ENCODE measurements at regions not wholly inside any gene's neighbourhood (a gene's known extent, or its start where the extent isn't known, plus 50 kb on each side); places are given as distances from the start of the nearest gene placed in this dataset.

DNA sequence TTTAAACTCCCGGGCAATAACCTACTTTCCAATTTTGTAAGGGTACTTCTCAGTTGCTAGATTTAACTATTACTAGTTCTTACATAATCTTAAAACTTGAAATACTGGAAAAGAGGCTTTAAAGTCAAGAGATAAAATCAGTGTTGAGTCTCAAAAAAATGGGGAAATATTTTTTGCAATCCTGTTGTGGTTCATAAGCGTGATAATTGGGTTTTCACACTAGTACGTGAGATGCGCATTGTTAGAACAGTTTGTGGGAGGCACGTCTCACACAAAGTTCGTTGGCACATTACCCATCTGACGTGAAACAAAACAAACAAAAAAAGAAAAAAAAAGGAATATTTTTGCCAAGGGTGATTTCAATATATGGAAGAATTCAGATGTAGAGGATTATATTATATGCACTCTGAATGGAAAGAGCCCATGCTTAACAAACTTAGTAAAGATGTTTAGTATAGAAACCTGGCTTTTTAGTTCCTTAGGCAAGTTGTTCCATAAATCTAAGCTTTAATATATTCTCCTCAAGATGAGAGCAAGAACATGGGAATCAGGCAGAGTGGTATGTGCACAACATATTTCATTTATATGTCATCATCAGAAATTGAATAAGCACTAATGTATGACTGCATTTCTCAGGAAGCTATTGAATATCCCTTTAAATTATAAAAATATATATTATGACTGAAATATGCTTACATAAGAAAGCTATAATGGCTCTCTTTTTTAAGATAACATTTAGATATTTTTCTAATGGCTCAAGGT is 73.9 kb upstream of the TNFSF4 start (continued):
- TF ChIP-seq, protein P1, sequence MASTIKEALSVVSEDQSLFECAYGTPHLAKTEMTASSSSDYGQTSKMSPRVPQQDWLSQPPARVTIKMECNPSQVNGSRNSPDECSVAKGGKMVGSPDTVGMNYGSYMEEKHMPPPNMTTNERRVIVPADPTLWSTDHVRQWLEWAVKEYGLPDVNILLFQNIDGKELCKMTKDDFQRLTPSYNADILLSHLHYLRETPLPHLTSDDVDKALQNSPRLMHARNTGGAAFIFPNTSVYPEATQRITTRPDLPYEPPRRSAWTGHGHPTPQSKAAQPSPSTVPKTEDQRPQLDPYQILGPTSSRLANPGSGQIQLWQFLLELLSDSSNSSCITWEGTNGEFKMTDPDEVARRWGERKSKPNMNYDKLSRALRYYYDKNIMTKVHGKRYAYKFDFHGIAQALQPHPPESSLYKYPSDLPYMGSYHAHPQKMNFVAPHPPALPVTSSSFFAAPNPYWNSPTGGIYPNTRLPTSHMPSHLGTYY (CRISPR knock-in tag; IDR thresholded peaks at IDR 0.05) = no peak
- no peak for TF ChIP-seq FOXP1 (CRISPR knock-in tag; IDR thresholded peaks at IDR 0.05; ENCODE audit: borderline replicate concordance)
- TF ChIP-seq, protein P2, sequence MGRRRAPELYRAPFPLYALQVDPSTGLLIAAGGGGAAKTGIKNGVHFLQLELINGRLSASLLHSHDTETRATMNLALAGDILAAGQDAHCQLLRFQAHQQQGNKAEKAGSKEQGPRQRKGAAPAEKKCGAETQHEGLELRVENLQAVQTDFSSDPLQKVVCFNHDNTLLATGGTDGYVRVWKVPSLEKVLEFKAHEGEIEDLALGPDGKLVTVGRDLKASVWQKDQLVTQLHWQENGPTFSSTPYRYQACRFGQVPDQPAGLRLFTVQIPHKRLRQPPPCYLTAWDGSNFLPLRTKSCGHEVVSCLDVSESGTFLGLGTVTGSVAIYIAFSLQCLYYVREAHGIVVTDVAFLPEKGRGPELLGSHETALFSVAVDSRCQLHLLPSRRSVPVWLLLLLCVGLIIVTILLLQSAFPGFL (CRISPR knock-in tag; IDR thresholded peaks at IDR 0.05; ENCODE audit: borderline replicate concordance) = no peak

DNA sequence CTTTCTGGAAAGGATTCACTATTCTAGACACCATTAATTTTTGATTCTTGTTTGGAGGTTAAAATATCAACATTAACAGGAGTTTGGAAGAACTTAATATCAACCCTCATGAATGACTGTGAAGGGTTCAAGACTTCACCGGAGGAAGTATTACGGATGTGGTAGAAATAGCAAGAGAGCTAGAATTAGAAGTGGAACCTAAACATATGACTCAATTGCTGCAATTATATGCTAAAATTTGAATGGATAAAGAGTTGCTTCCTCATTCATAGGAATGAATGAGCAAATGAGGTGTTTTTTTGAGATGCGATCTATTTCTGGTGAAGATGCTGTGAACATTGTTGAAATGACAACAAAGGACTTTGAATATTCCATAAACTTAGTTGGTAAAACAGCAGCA is 77.9 kb upstream of the TNFSF4 start:
- DNase-seq (ENCODE audit: low spot score) (no peak), ATAC-seq (no peak)
- ChIA-PET POLR2A (no interaction called here), CTCF (no interaction called here)
- H3K36me3 Mint-ChIP-seq = no peaks in the 10 kb centered on the region
- no peak overlapping the region for H3K4me3 Mint-ChIP-seq
- no peaks in the 10 kb centered on the region; the same call in none of the 2 replicates for H3K27me3 Mint-ChIP-seq (ENCODE audit: low read depth)
- peaks cover 10% of the 10 kb centered on the region for H3K4me1 Mint-ChIP-seq
- TF ChIP-seq NFYB (CRISPR knock-in tag; conservative IDR thresholded peaks at IDR 0.05; ENCODE audit: low read depth) = no peak
- TF ChIP-seq STAT6 (CRISPR knock-in tag; conservative IDR thresholded peaks at IDR 0.05; ENCODE audit: low read depth) = no peak
- no peak for TF ChIP-seq RORB (CRISPR knock-in tag; IDR thresholded peaks at IDR 0.05)
- TF ChIP-seq NFATC4 (CRISPR knock-in tag; IDR thresholded peaks at IDR 0.05) = no peak
- no peak for TF ChIP-seq ZSCAN18 (CRISPR knock-in tag; IDR thresholded peaks at IDR 0.05)
- TF ChIP-seq SMAD4 (CRISPR knock-in tag; IDR thresholded peaks at IDR 0.05) = no peak
- TF ChIP-seq JUN (CRISPR knock-in tag; IDR thresholded peaks at IDR 0.05) = no peak
- no peak for TF ChIP-seq PRDM15 (CRISPR knock-in tag; IDR thresholded peaks at IDR 0.05)
- no peak for TF ChIP-seq IRF2 (CRISPR knock-in tag; IDR thresholded peaks at IDR 0.05; ENCODE audit: borderline replicate concordance, low read depth)
- TF ChIP-seq NR3C1 (CRISPR knock-in tag; conservative IDR thresholded peaks at IDR 0.05; ENCODE audit: low read depth) = no peak
- no peak for TF ChIP-seq SP1 (CRISPR knock-in tag; conservative IDR thresholded peaks at IDR 0.05)
- TF ChIP-seq SOX15 (CRISPR knock-in tag; IDR thresholded peaks at IDR 0.05) = no peak
- no peak for TF ChIP-seq ELF4 (CRISPR knock-in tag; IDR thresholded peaks at IDR 0.05; ENCODE audit: low read depth)
- TF ChIP-seq GABPB1 (CRISPR knock-in tag; IDR thresholded peaks at IDR 0.05) = no peak
- TF ChIP-seq, protein P3, sequence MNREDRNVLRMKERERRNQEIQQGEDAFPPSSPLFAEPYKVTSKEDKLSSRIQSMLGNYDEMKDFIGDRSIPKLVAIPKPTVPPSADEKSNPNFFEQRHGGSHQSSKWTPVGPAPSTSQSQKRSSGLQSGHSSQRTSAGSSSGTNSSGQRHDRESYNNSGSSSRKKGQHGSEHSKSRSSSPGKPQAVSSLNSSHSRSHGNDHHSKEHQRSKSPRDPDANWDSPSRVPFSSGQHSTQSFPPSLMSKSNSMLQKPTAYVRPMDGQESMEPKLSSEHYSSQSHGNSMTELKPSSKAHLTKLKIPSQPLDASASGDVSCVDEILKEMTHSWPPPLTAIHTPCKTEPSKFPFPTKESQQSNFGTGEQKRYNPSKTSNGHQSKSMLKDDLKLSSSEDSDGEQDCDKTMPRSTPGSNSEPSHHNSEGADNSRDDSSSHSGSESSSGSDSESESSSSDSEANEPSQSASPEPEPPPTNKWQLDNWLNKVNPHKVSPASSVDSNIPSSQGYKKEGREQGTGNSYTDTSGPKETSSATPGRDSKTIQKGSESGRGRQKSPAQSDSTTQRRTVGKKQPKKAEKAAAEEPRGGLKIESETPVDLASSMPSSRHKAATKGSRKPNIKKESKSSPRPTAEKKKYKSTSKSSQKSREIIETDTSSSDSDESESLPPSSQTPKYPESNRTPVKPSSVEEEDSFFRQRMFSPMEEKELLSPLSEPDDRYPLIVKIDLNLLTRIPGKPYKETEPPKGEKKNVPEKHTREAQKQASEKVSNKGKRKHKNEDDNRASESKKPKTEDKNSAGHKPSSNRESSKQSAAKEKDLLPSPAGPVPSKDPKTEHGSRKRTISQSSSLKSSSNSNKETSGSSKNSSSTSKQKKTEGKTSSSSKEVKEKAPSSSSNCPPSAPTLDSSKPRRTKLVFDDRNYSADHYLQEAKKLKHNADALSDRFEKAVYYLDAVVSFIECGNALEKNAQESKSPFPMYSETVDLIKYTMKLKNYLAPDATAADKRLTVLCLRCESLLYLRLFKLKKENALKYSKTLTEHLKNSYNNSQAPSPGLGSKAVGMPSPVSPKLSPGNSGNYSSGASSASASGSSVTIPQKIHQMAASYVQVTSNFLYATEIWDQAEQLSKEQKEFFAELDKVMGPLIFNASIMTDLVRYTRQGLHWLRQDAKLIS (CRISPR knock-in tag; IDR thresholded peaks at IDR 0.05; ENCODE audit: borderline replicate concordance) = no peak
- TF ChIP-seq ZNF219 (CRISPR knock-in tag; IDR thresholded peaks at IDR 0.05; ENCODE audit: borderline replicate concordance) = no peak
- TF ChIP-seq ZNF138 (CRISPR knock-in tag; conservative IDR thresholded peaks at IDR 0.05) = no peak
- H3K9me3 Mint-ChIP-seq = no peaks in the 10 kb centered on the region
- no peak overlapping the region for H3K27ac Mint-ChIP-seq

Data from WTC11 (cell line).